HUES6 (cell line): ENCODE measurements at regions not wholly inside any gene's neighbourhood (a gene's known extent, or its start where the extent isn't known, plus 50 kb on each side); places are given as distances from the start of the nearest gene placed in this dataset.

Source experiments
- H3K27ac ChIP-seq: 2 replicates; pipeline ENCODE4 v1.7.0; 2013; ENCODE audit warnings: low read depth, mild to moderate bottlenecking, low read length, inconsistent platforms
- H3K27me3 ChIP-seq: 2 replicates; pipeline ENCODE4 v1.6.1; 2013; ENCODE audit warnings: low read length; ENCODE audit not compliant: control insufficient read depth, insufficient read depth
- H3K36me3 ChIP-seq: 2 replicates; pipeline ENCODE4 v1.6.1; 2013; ENCODE audit warnings: low read length; ENCODE audit not compliant: control insufficient read depth, insufficient read depth
- H3K4me1 ChIP-seq: 2 replicates; pipeline ENCODE4 v1.6.1; 2013; ENCODE audit warnings: low read length; ENCODE audit not compliant: control insufficient read depth, insufficient read depth
- H3K4me3 ChIP-seq: 2 replicates; pipeline ENCODE4 v1.5.1; 2013; ENCODE audit warnings: low read depth, low read length
- H3K9ac ChIP-seq: one replicate; pipeline ENCODE4 v1.6.1; 2013; ENCODE audit warnings: mild to moderate bottlenecking, low read length
- H3K9me3 ChIP-seq: 2 replicates; pipeline ENCODE4 v1.6.1; 2013; ENCODE audit warnings: low read depth, low read length; ENCODE audit not compliant: control insufficient read depth, insufficient read depth

DNA sequence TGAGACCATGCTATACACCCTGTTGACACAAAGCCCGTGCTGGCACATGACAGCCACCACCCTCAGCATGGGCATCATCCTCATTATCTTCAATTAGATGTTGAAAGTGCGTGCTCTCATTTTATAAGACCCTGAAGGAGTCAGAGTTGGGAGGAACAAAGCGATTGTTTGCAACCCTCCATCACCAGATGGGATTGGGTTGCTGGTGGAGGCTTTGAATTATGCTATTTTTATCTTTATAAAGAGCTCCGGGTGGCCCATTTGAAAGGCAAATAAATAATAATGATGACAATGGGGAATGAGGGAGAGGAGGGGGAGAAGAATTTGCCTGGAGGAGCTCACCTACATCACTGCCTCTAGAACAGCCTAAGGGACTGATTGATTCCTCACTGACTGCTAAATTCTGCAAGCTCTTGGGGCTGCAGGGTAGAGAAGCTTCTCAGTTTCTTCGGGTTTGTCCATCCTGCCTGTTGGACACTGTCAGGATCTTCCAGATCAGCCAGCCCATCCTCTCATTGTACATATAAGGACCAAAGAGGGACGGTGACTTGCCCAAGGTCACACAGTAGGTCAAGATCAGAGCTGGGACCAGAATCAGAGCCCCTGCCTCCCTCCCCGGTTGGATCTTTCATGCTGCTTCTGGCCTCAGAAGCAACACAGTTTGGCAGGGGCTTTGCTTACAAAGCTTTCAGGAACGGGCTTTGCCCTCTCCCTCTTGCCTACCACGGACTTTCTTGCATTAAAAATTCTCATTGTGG lies 130.9 kb upstream of the ZBTB40 start:
- Histone ChIP-seq H3K9ac (peak overlapping the region; percentile 29), H3K4me3 (no peak overlapping the region; the same call in 1 of the 2 replicates), H3K27ac (no peak overlapping the region), H3K9me3 (no peaks in the 10 kb centered on the region; the same call in 1 of the 2 replicates), H3K4me1 (peaks cover 43% of the 10 kb centered on the region), H3K36me3 (no peaks in the 10 kb centered on the region), H3K27me3 (peaks cover 16% of the 10 kb centered on the region)

DNA sequence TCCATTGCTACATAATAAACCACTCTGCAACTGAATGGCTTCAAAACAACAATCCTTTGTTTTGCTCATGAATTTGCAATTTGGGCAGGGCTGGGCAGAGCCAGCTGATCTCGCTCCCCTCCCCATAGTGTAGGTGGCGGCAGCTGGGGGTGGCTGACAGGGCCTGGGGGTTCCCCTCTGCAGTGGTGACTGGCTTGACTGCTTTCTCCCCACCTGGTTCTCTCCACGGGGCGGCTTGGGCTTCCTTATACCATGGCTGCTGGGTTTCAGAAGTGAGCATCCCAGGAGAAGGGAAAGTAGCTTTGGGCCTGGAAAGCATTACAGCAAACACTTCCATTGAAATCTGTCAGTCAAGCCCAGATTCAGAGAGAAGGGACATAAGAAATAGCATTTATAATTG lies 129.7 kb upstream of the ZBTB40 start:
- no peaks in the 10 kb centered on the region for H3K36me3 ChIP-seq
- H3K4me1 ChIP-seq: peaks cover 43% of the 10 kb centered on the region
- H3K9ac ChIP-seq: no peak overlapping the region
- no peak overlapping the region for H3K27ac ChIP-seq
- H3K27me3 ChIP-seq: peaks cover 16% of the 10 kb centered on the region
- H3K9me3 ChIP-seq: no peaks in the 10 kb centered on the region; the same call in 1 of the 2 replicates
- H3K4me3 ChIP-seq: no peak overlapping the region

DNA sequence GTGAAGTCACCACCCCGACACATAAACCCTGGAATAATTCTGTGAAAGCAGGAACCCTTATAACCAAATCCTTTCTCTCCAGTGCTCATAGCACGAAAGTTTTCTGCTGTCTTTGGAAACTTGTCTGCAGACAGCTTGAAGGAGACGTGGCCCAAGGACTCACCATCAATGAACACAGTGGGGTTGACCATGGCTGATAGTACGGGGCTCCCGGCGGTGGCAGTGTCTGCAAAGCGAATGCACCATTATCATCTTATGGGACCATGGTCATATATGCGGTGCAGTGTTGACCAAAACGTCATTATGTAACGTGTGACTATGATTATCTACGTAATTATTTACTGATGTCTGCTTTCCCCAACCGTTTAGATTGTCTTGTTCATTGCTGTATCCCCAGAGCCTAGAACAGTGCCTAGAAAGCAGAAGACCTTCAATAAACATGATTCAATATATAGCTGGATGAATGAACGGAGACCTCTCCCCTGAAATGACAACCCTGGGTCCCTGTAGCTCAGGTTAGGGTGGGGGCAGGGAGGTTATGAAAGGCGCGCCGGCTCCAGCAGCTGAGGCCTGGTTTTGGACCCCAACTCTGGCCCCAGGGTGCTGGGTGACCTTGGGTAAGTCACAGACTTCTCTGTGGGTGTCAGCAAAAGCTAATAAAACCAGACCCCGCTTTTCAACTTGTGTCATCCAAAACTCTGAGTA lies 128.4 kb upstream of the ZBTB40 start:
- no peaks in the 10 kb centered on the region; the same call in 1 of the 2 replicates for H3K9me3 ChIP-seq
- H3K9ac ChIP-seq: no peak overlapping the region
- no peak overlapping the region for H3K4me3 ChIP-seq
- H3K27me3 ChIP-seq: peaks cover 16% of the 10 kb centered on the region
- H3K36me3 ChIP-seq: no peaks in the 10 kb centered on the region
- peaks cover 33% of the 10 kb centered on the region for H3K4me1 ChIP-seq
- H3K27ac ChIP-seq: no peak overlapping the region

DNA sequence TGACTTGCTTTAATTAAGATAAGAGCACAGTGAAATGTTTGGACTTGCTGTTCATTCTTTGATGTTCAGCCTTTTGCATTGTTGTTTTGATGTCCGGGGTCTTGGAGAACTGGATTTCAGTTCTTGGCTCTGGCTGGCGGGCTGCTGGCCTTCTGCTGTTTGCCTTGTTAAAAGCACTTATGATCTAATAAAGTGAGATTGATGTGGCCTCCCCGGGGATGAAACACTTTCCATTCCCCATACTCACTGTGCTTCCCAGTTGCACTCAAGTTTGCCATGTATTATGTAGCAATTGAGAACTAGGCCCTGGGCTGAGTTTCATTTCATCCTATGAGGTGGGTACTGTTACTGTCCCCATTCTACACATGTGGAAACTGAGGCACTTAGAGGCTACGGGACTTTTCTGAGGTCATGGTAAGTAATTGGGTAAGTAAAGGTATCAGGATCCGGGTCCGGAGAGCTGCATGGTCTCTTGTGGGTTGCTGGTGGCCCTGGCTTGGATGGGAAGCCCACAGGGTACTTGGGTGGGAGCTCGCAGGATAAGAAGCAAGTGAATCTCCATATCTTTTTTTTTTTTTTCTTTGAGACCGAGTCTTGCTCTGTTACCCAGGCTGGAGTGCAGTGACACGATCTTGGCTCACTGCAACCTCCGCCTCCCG lies 127.7 kb upstream of the ZBTB40 start:
- Histone ChIP-seq H3K36me3 (no peaks in the 10 kb centered on the region), H3K4me1 (peaks cover 27% of the 10 kb centered on the region), H3K27ac (no peak overlapping the region), H3K4me3 (no peak overlapping the region), H3K9ac (no peak overlapping the region), H3K27me3 (peaks cover 12% of the 10 kb centered on the region), H3K9me3 (no peaks in the 10 kb centered on the region; the same call in 1 of the 2 replicates)

DNA sequence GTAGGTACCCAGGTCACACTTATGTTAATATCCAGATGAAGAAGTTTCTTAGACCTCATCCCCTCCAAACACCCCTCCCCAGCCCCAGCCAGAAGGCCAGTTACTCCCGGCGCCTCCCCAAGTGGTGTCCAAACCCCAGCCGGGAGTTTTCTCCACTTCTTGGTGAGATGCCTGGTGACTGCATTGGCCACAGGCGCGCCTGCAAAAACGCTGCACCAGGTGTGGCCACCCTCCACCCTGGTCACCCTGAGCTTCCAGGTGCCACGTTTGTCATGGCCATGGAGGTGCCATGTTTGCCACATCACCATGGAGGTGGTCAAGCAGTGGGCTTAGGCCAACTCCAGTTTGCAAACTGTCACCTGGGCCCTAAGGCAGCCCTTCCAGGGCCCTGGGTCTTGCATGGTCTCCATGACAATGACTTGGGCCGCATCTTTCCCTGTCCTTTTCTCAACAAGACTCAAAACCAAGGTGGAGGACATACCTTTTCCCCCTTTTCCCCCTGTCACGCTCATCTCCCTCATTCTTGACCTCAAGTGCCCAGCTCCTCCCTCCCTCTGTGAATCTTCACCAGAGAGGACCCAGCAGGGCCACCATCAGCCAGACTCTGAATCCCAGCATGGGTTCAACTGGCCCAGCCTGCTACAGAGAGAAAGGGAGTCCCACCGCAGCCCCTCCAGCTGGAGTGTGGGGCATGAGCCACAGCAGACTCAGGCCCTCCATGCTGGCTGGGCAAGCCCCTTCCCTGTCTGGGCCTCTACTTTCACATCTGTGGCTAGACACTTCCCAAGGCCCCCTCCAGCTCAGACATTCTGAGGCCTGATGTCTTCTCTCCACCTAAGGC lies 125.9 kb upstream of the ZBTB40 start:
- no peaks in the 10 kb centered on the region for H3K36me3 ChIP-seq
- peaks cover 17% of the 10 kb centered on the region for H3K4me1 ChIP-seq
- H3K27ac ChIP-seq: no peak overlapping the region
- no peak overlapping the region for H3K4me3 ChIP-seq
- H3K9ac ChIP-seq: no peak overlapping the region
- H3K9me3 ChIP-seq: no peaks in the 10 kb centered on the region; the same call in 1 of the 2 replicates
- no peaks in the 10 kb centered on the region; the same call in 1 of the 2 replicates for H3K27me3 ChIP-seq

DNA sequence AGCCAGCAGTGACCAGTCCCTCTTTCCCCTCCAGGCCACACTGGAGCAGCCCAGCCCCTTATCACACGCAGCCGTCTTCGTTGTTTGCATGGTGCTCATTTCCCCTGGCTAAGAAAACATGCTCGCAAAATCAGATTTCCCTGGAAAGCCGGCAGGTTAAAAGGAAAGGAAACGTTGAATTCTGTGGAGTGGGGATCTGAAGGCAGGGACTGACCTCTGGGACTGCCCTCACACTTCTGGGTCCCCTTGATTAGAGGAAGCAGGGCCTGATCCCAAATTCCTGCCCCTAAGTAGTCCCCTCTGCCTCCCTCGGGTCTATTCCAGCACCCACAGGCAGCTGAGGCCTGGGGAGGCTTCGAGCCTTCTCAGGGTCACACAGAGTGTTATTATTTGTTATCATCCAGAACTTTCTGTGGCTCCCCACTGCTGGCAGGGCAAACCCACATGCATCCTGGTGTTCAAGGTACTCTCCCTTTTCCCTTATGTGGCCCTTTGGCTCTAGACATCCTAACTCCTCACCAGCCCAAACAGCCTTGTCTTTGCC lies 125.2 kb upstream of the ZBTB40 start:
- no peak overlapping the region for H3K27ac ChIP-seq
- H3K27me3 ChIP-seq: no peaks in the 10 kb centered on the region; the same call in 1 of the 2 replicates
- H3K4me1 ChIP-seq: peaks cover 10% of the 10 kb centered on the region
- no peaks in the 10 kb centered on the region; the same call in 1 of the 2 replicates for H3K9me3 ChIP-seq
- no peak overlapping the region for H3K4me3 ChIP-seq
- no peaks in the 10 kb centered on the region for H3K36me3 ChIP-seq
- no peak overlapping the region for H3K9ac ChIP-seq

DNA sequence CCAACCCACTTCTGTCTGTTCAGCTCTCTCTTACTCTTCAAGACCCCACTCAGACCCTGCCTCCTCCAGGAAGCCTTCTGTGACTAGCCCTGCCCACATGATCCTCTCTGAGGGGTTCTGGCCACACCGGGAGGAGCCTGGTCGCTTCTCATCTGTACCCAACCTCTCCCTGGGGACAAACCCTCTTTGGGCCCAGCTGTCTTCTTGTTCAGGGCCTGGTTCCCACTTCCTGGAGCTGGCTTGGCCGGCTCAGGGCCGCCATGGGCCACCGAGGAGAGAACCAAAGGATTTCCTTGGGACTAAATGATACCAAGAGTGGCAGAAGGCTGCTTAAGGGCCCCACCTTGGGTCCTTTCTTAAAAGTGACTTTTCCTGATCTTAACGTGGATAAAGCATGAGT lies 124.7 kb upstream of the ZBTB40 start:
- no peak overlapping the region for H3K4me3 ChIP-seq
- H3K9ac ChIP-seq: no peak overlapping the region
- peaks cover 5% of the 10 kb centered on the region for H3K4me1 ChIP-seq
- H3K9me3 ChIP-seq: no peaks in the 10 kb centered on the region; the same call in 1 of the 2 replicates
- no peaks in the 10 kb centered on the region; the same call in 1 of the 2 replicates for H3K27me3 ChIP-seq
- no peak overlapping the region for H3K27ac ChIP-seq
- H3K36me3 ChIP-seq: no peaks in the 10 kb centered on the region

DNA sequence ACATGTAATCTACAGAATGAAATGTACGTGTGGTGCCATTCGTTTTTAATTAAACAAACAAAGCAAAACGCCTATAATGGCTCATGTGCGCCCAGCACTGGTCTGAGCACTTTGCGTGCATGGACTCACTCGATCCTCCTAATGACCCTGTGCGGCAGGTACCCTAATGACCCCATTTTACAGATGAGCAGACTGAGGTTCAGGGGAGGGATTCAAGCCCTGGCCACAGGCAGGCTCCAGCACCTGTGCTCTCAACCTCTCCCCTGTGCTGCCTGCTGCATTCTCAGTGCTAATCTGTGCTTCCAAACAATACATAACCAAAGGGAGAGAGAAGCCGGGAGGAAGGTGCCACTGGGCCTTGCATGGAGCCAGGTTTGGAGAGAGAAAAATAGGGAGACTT lies 124.2 kb upstream of the ZBTB40 start:
- H3K4me1 ChIP-seq: no peaks in the 10 kb centered on the region; the same call in 1 of the 2 replicates
- H3K27me3 ChIP-seq: no peaks in the 10 kb centered on the region; the same call in 1 of the 2 replicates
- H3K36me3 ChIP-seq: no peaks in the 10 kb centered on the region

DNA sequence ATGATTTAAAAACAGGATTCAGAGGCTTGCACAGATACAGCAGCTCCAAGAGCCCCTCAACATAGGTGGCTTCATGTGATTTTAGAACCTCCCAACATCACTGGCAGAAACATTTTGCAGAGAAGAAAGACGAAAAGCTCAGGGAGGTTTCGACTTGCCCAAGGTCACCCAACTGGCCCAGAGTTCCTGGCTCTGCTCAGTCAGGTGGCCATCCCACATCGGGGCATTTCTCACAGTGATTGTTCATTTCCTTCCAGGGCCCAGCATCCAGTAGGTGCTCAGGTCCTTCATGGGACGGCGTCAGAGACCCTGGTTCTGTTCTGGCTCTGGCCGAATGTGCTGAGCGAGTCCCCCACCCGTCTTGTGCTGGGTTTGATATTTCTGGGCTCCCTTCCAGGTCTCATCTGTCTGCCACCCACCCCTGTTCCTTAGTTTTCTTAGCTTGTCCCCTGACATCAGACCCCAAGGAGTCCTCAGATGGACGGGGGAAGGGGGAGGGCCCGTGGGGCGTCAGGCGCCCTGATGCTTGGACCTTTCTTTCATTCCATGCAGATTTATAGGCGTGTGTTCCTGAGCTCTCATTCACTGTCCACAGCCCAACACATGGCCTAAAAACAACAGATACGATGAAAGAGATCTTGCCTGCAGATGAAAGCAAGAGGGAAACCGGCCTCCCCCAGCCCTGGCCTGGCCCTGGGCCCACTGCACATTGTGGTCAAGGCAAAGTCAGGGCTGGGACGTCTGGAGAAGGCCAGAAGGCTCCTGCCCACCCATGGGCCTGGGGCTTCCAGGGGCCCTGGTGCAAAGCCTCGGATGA lies 123.1 kb upstream of the ZBTB40 start:
- no peak overlapping the region for H3K9ac ChIP-seq
- H3K4me3 ChIP-seq: no peak overlapping the region
- H3K36me3 ChIP-seq: no peaks in the 10 kb centered on the region
- no peaks in the 10 kb centered on the region for H3K27me3 ChIP-seq
- H3K4me1 ChIP-seq: no peaks in the 10 kb centered on the region; the same call in 1 of the 2 replicates
- H3K9me3 ChIP-seq: no peaks in the 10 kb centered on the region
- no peak overlapping the region for H3K27ac ChIP-seq

More for the DNA sequence above, 124.2 kb upstream of the ZBTB40 start:
- no peak overlapping the region for H3K4me3 ChIP-seq
- H3K9me3 ChIP-seq: no peaks in the 10 kb centered on the region
- H3K9ac ChIP-seq: no peak overlapping the region
- no peak overlapping the region for H3K27ac ChIP-seq
